SK-N-SH (cell line): ENCODE measurements at regions not wholly inside any gene's neighbourhood (a gene's known extent, or its start where the extent isn't known, plus 50 kb on each side); places are given as distances from the start of the nearest gene placed in this dataset.

Experiments
- RCOR1 ChIP-seq: fragments of 150-350 bp; IDR thresholded peaks from 2 replicates; pipeline ENCODE4 v1.6.1; 2017; ENCODE audit warnings: antibody characterized with exemption, low read length
- RXRA ChIP-seq: IDR thresholded peaks from 2 replicates; pipeline ENCODE4 v1.4.0; 2012; ENCODE audit warnings: low read depth, mild to moderate bottlenecking, borderline replicate concordance
- SIN3A ChIP-seq: IDR thresholded peaks from 2 replicates; pipeline ENCODE4 v1.6.1; 2012; ENCODE audit warnings: low read depth, mild to moderate bottlenecking, low read length, moderate library complexity, borderline replicate concordance
- SMC3 ChIP-seq: IDR thresholded peaks from 2 replicates; pipeline ENCODE4 v1.6.1; 2012; ENCODE audit warnings: low read depth, low read length, improper control_type of control experiment

DNA sequence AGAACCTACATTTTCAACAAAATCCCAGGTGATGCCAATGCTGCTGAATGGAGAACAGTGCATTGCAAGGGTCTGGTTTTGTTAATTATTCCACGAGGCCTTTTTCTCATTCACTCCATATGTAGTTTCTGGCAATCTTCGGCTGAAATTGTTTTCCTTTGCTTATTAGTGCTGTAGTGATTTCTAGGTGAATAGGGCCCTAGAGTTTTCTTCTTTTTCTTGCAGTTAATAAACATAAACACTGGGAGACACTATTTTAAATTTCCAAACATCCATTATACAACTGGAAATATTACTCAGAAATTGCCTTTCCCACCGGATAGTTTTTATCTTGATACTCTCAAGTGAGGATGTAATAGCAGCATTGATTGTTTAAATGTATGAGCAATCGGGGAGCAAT is 435.6 kb downstream of the XPNPEP1 start:
- no peak for TF ChIP-seq RXRA
- TF ChIP-seq SMC3, result no peak
- no peak for TF ChIP-seq RCOR1
- no peak for TF ChIP-seq SIN3A
